GM12875 (cell line): ENCODE measurements at regions not wholly inside any gene's neighbourhood (a gene's known extent, or its start where the extent isn't known, plus 50 kb on each side); places are given as distances from the start of the nearest gene placed in this dataset.

ENCODE experiments used
- H3K4me3 ChIP-seq: one replicate; pipeline ENCODE4 v1.5.1; 2011; ENCODE audit warnings: low read depth, low read length, control low read depth
- TF ChIP-seq, protein P1 (sequence below): IDR thresholded peaks from 2 replicates; pipeline ENCODE4 v1.5.1; 2011; ENCODE audit warnings: low read depth, mild to moderate bottlenecking, control low read depth, inconsistent platforms, low read length, moderate library complexity, borderline replicate concordance; ENCODE audit not compliant: insufficient read depth

DNA sequence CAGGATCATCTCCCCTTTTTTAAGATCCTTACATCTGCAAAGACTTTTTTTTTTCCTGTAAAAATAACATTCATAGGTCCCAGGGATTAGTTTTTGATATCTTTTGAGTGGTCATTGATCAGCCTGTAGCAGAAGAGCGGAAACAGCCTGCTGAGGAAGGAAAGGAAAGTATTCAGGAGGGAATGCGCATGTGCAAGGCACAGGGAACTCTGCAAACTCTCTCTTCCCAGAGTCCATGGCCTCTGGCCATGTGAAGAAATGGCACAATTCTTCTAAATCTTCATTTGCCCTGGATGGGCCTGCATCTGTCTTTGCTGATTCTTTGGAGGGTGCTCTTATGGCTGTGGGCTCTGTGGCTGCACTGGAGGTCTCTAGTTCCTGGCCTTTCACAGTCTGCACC lies 60.1 kb upstream of the SKOR2 start:
- TF ChIP-seq, protein P1, sequence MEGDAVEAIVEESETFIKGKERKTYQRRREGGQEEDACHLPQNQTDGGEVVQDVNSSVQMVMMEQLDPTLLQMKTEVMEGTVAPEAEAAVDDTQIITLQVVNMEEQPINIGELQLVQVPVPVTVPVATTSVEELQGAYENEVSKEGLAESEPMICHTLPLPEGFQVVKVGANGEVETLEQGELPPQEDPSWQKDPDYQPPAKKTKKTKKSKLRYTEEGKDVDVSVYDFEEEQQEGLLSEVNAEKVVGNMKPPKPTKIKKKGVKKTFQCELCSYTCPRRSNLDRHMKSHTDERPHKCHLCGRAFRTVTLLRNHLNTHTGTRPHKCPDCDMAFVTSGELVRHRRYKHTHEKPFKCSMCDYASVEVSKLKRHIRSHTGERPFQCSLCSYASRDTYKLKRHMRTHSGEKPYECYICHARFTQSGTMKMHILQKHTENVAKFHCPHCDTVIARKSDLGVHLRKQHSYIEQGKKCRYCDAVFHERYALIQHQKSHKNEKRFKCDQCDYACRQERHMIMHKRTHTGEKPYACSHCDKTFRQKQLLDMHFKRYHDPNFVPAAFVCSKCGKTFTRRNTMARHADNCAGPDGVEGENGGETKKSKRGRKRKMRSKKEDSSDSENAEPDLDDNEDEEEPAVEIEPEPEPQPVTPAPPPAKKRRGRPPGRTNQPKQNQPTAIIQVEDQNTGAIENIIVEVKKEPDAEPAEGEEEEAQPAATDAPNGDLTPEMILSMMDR, result no peak
- no peak overlapping the region for H3K4me3 ChIP-seq
